ENCODE measurements at regions not wholly inside any gene's neighbourhood (a gene's known extent, or its start where the extent isn't known, plus 50 kb on each side); places are given as distances from the start of the nearest gene placed in this dataset.
"Not testable (repeated sequence)": the region's sequence is repeated elsewhere in the genome, so short reads cannot be mapped to it uniquely, and the experiment has no call there.

DNA sequence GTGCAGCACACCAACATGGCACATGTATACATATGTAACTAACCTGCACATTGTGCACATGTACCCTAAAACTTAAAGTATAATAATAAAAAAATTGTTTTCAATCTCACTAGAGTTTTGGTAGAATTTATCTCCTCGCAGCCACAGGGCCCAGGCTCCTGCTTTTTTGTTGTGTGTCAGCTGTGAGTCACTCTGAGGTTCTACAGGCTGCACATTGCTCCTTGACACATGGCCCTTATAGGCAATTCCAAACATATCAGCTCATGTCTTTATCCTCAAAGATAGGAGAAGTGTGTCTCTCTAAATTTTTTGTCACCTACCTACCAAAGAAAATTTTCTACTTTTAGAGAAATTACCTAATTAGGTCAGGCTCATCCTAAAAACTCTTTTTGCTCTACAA is 252.1 kb upstream of the ADGRL3 start:
- no peak overlapping the region for H3K4me3 ChIP-seq
- H3K27ac ChIP-seq = no peak overlapping the region

DNA sequence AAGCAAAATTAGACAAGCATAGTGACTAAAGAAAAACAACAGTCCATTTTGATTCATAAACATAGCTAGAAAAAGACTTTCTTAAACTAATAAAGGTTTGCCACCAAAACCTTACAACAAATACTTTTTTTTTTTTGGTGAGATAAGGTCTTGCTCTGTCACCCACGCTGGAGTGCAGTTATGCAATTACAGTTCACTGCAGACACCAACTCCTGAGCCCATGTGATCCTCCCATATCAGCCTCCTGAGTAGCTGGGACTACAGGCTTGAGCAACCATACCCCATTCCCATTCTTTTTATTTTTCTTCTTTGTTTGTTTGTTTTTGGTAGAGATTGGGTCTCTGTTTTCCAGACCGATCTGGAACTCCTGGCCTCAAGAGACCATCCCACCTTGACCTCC is 247.2 kb upstream of the ADGRL3 start:
- no peak overlapping the region for H3K27ac ChIP-seq
- H3K4me3 ChIP-seq = no peak overlapping the region

DNA sequence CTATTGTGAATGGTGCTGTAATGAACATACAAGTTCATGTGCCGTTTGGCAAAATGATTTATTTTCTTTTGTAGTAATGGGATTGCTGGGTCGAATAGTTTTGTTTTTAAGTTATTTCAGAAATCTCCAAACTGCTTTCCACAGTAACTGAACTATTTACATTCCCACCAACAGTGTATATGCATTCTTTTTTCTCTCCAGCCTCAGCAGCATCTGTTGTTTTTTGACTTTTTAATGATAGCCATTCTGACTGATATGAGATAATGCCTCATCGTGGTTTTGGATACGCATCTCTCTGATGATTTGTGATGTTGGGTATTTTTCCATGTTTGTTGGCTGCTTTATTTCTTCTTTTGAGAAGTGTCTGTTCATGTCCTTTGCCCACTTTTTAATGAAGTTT is 246.3 kb upstream of the ADGRL3 start:
- Histone ChIP-seq H3K27ac (no peak overlapping the region), H3K4me3 (no peak overlapping the region)

DNA sequence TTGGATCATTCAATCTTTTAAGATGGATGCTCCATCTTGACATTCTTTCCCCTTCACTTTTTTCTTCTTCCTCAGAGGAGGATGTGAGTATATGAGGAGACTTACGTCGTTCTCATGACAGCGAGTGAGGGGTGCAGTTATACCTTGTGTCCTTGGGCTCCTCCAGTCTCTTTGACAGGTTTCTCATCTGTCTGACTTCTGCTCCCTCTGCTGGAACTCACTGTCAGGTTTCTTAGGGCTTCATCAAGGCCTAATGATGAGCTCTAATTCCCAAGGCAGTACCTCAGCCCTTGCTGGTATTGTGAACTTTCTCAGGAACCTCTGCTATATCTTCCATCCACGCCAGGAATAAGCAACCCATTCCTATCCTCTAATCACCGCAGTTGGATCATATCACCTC is 237.8 kb upstream of the ADGRL3 start:
- Histone ChIP-seq H3K27ac (no peak overlapping the region), H3K4me3 (no peak overlapping the region)

DNA sequence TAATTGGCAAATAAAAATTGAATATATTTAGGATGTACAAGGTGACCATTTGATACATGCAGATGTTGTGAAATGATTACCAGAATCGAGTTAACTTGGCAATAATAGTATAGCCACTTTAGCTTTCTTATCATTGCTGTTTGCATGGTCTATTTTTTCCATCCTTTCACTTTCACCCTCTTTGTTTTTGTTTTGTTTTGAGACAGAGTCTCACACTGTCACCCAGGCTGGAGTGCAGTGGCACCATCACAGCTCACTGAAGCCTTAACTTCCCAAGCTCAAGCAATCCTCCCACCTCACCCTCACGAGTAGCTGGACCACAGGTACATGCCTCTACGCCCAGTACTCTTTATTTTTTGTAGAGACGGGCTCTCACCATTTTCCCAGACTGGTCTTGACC is 218.6 kb upstream of the ADGRL3 start:
- no peak overlapping the region for H3K27ac ChIP-seq
- no peak overlapping the region for H3K4me3 ChIP-seq

DNA sequence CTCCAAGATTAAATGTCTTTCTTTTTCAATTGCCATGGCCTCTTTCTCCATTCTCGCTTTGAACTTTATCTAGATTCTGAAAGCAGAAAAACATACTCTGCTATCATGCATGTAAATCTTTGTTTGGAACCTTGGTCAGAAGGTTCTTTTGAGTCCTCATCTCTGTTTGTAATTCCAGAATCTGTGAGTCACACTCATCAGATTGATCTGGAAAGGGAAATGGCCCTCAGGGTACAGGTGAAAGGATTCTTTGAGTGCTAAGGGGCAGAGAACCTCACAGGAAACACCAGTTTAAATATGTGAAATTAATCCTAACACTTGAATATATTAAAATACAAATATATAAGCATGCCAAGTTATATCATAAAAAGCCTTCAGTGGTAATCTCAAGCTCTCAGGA is 211.0 kb upstream of the ADGRL3 start:
- Histone ChIP-seq H3K27ac (no peak overlapping the region), H3K4me3 (no peak overlapping the region)

DNA sequence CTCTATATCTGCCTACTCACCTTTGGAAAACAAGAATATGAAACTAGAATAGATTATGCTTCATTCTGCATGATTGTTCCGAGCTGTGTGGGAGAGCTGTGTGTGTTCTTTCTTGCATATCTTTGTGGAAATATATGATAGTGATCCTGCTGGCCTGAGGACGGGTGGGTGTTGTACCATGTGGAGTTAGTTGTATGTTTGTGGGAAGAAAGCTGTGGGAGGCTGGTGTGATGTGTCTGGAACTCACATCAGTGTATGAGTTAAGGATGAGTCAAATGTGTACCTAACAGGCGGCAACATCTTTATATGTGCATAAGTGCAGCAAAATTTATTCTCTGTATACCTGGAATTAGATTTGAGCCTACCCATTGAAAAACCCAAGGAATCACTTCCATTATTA is 208.1 kb upstream of the ADGRL3 start:
- Histone ChIP-seq H3K4me3 (no peak overlapping the region), H3K27ac (no peak overlapping the region)

DNA sequence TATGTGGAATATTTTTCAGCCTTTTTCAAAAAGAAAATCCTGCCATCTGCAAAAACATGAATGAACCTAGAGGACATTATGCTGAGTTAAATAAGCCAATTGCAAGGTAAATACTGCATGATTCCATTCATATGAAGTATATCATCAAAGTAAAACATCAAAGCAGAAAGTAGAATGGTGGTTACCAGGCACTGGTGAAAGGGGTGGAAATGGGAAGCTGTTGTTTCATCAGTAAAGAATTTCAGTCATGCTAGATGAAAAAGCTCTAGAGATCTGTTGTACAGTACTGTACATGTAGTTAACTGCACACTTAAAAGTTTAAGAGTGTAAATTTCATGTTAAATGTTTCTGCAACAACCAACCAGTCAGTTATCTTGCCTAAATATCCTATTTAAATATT is 196.8 kb upstream of the ADGRL3 start:
- H3K27ac ChIP-seq = no peak overlapping the region

DNA sequence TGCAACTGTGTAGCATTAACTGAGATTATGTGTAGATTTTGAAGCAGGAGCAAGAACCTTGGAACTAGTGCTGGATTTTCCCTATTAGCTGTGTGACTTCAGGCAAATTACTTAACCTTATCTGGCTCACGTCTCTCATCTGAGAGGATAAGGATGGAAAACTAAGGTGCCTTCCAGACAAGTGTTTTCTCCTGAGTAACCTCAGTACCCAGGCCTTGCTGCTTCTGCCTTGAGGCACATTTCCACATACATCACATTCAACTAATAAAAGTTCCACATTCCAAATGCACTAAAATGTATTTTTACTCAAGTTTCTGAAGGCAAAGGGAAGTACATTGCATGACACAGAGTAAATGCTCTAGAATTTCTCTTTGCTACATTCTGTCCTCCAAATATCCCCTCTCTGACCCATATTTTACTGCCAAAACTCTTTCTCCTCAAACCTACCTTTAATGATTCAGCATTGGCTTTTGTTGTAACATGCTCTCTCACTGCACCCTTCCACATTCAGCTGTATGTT is 195.4 kb upstream of the ADGRL3 start:
- Histone ChIP-seq H3K4me3 (no peak overlapping the region), H3K27ac (no peak overlapping the region)

More for the DNA sequence above, 196.8 kb upstream of the ADGRL3 start:
- no peak overlapping the region for H3K4me3 ChIP-seq

DNA sequence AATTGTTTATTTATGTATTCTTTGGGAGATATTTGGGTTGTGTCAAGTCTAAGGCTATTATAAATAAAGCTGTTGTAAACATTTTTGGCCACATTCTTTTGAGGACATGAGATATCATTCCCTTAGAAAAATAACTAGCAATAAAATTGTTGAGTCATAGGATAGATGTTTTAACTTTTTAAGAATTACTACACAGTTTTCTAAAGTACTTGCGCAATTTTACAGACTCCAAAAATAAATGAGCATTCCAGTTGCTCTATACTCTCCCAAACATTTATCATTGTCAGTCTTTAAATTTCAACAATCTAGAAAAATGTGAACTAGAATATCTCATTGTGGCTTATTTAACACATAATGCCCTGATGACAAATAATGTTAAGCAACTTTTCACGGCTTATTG is 189.1 kb upstream of the ADGRL3 start:
- Histone ChIP-seq H3K4me3 (no peak overlapping the region), H3K27ac (no peak overlapping the region)

DNA sequence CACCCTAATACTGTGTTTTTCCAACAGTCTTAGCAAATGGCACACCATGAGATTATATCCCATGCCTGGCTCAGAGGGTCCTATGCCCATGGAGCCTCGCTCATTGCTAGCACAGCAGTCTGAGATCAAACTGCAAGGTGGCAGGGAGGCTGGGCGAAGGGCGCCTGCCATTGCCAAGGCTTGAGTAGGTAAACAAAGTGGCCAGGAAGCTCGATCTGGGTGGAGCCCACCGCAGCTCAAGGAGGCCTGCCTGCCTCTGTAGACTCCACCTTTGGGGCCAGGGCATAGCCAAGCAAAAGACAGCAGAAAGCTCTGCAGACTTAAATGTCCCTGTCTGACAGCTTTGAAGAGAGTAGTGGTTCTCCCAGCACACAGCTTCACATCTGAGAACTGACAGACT is 188.2 kb upstream of the ADGRL3 start:
- H3K4me3 ChIP-seq, H3K27ac ChIP-seq: not testable (repeated sequence)

DNA sequence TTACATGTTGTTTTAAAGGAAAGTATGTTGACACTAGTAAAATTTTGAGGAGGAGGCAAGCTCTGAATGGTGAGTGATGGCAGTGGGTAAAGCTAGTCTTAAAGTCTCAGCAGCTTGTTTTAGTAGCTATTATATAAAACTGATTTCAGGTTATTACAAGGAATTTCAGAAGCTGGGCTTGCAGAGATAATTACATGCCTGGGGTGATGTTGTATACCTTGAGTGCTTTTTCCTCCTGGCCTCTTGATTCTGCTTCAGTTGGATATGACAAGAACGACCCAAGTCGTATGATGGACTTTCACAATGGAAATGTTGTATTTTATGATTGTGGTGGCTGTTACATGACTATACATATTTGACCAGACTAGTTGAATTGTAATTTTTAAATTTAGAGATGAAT is 175.5 kb upstream of the ADGRL3 start:
- Histone ChIP-seq H3K4me3 (no peak overlapping the region), H3K27ac (no peak overlapping the region)

DNA sequence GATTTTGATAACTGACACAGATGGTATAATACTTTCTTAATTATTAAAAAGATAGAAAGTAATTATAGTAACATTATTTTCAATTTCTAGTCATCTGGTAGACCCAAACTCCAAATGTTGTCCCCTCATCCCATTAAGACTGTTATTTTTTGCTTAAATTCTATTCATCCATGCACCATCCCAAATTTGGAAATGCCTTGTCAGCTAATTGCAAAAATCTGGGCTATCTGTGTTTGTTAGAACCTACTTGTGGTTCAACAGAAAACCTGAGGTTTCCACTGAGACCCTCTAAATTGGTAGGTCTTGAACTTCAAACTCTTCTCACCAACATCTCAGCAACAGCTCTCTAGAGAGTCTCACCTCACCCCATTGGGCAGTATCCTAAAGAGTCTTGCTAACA is 172.2 kb upstream of the ADGRL3 start:
- Histone ChIP-seq H3K4me3 (no peak overlapping the region), H3K27ac (no peak overlapping the region)

DNA sequence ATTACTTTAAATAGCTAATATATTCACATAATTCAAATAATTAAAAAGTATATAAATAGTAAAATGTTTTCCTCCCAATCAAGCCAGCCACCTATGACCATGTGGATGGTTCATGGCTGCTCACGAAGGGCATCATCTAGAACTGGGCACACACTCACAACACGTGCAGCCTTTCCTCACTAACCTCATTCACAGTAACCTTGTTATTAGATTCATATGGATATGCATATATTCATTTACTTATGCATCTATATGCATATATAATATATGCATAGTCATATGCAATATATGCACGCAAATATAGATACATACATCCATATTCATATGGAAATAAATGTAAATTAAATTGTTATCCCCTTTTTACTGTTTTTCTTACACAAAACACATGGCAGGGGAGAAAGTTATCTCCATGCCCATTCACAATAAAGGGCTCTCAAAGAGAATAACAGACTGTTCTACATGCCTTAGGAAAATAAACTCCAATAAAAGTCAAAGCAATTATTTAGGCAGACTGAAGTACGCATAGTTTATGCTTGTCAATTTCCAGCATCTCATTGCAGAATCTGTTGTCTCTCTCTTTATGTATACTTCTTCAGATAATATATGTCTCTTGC is 163.9 kb upstream of the ADGRL3 start:
- H3K4me3 ChIP-seq = no peak overlapping the region
- no peak overlapping the region for H3K27ac ChIP-seq

DNA sequence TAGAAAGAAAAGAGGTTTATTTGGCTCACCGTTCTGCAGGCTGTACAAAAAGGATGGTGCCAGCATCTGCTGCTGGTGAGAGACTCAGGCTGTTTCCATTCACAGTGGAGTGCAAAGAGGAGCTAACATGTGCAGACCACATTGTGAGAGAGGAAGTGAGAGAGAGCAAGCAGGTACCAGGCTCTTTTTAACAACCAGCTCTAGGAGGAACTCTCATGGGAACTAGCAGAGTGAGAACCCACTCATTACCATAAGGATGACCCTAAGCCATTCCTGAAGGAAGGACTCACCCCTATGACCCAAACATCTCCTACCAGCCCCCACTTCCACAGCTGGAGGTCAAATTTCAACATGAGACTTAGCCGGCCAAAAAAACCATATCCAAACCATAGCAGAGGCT is 158.6 kb upstream of the ADGRL3 start:
- Histone ChIP-seq H3K27ac (no peak overlapping the region), H3K4me3 (no peak overlapping the region)

DNA sequence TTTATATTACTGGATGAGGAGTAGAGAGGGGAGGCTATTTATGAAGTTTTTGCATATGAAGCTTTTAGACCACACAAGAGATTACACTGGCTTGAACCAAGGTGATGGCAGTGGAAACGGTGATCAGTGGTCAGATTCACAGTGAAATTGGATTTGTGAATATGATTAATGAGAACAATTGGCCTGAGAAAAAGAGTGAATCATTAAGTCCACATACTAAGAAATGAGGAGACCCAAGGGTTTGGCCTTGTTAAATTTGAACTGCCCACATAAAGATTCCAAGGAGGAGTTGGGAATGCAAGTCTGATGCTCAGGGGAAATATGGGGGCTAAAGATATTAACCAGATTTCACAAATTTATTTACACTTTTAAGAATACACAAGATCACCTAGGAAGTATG is 155.3 kb upstream of the ADGRL3 start:
- H3K27ac ChIP-seq = no peak overlapping the region
- H3K4me3 ChIP-seq = no peak overlapping the region

DNA sequence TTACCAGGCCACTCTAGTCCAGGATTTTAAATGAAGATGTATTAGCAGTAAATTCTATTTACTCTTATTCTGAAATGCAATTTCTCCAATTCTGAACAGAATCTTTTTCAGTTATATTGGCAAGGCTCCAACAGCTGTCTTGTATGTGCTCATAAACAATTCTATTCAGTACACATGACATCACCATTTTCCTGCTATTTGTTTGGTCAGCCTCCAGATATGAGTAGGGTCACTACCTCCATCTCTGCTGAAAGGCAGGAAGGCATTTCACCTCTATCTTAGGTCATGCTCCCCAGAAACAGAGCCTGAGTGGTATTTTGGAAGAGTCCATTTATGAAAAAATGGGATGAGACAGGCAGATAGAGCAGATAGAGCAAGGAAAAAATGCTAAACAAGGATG is 151.1 kb upstream of the ADGRL3 start:
- Histone ChIP-seq H3K27ac (no peak overlapping the region), H3K4me3 (no peak overlapping the region)

DNA sequence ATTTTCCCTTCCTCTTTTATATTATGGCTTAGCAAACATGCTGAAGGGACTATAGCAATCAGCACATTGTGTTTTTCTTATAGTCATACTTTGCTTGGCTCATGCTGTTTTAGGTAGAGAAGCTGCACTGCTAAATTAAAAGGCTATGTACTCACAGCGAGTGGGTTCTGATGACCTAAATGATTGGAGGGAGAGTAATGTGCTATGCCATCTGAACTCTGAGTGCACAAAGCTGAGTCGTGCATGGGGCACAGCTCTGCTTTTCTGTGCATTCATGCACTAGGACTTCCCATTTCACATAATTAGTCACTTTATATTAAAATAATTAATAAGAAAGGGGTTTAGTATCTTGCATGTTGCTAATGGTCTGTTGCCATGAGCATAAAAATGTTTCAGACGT is 132.7 kb upstream of the ADGRL3 start:
- no peak overlapping the region for H3K27ac ChIP-seq
- no peak overlapping the region for H3K4me3 ChIP-seq

DNA sequence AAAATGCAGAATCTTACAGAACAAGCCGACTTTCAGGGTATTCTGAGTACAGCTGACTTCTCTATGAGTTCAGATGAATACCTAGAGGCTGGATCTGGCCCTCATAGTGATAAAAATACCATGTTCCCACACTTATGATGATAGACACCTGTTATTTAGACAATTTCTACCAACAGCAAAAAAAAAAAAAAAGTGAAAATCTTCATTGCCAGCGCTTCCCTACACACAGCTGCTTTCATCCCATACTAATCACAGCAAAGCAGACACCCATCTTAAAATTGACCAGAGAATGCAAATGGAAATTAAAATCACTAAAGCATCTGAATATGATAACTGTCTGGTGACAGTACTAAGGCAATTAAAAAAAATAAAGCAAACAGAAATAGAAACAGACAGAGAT is 132.1 kb upstream of the ADGRL3 start:
- Histone ChIP-seq H3K27ac (no peak overlapping the region), H3K4me3 (no peak overlapping the region)

DNA sequence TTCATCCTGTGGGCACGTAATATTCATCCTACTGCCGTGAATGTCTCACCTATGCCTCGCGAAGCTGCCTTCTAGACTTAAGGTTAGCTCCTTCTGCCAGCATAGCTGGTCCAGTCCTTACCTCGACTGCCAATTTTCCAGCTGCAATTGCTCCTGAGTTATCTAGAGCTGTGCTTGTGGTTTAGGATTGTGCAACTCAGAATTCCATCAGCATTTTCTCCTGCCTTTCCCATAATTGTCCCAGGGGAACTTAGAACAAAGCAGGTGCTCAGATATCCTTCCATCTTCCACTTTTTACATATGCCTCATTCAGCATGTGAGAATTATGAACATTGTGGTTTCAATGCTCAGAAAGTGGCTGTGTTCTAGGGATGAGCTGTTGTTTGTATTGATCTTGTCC is 131.4 kb upstream of the ADGRL3 start:
- H3K27ac ChIP-seq = no peak overlapping the region
- no peak overlapping the region for H3K4me3 ChIP-seq

DNA sequence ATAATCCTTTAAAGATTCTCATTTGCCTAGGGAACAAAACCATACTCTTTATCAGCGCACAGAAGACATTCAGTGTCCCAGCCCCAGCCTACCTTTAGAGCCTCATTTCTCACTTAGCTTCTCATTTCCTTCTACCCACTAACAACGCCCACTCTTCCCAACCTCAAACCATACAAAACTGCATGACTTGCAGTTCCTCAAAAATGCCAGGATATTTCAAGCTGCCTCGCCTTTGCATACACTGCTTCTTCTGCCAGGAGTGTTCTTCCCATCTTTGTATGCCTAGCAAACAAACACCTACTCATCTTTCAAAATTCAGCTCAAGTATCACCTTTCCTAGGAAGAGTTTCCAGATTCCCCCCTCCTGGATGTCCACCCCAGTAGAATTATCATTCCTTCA is 129.9 kb upstream of the ADGRL3 start:
- Histone ChIP-seq H3K27ac (no peak overlapping the region), H3K4me3 (no peak overlapping the region)

DNA sequence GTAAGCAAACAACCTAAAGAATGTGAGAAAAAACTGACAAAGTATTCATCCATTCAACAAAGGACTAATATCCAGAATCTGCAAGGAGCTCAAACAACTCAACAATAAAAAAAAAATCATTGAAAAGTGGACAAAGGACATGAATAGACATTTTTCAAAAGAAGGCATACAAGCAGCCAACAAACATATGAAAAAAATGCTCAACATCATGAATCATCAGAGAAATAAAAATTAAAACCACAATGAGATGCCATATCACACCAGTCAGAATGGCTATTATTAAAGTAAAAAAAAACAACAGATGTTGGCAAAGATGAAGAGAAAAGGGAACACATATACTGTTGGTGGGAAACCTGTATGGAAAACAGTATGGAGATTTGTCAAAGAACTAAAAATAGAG is 120.7 kb upstream of the ADGRL3 start:
- Histone ChIP-seq H3K4me3 (no peak overlapping the region), H3K27ac (no peak overlapping the region)

DNA sequence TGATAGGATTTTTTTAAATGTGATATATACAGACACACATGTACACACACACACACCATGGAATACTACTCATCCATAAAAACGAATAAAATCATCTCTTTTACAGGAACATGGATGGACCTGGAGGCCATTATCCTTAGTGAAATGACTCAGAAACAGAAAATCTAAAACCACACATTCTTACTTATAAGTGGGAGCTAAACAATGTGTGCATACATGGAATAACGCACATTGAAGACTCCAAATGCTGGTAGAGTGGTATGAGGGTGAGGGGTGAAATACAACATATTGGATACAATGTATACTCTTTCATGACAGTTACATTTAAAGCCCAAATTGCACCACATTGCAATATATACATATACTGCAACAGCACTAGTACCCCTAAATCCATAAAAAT is 120.2 kb upstream of the ADGRL3 start:
- no peak overlapping the region for H3K27ac ChIP-seq
- no peak overlapping the region for H3K4me3 ChIP-seq

Measured in skin epidermis (tissue), 12 donors.